OCI-LY7 (cell line): ENCODE measurements at regions not wholly inside any gene's neighbourhood (a gene's known extent, or its start where the extent isn't known, plus 50 kb on each side); places are given as distances from the start of the nearest gene placed in this dataset.

Experiments
- CTCF ChIP-seq: fragments of 200-600 bp; sonication (generic); conservative IDR thresholded peaks from 2 replicates; pipeline ENCODE4 v1.5.1; 2014; ENCODE audit warnings: mild to moderate bottlenecking, antibody characterized with exemption, low read length, moderate library complexity, mixed read lengths
- EZH2phosphoT487 ChIP-seq: fragments of 200-600 bp; sonication (generic); IDR thresholded peaks from 2 replicates; pipeline ENCODE4 v1.6.1; 2018; ENCODE audit warnings: low read depth, borderline replicate concordance, mild to moderate bottlenecking, mixed run types, antibody characterized with exemption, low read length, moderate library complexity, mixed read lengths

GRCh38 chr2:52563151-52563550 lies 1204.5 kb upstream of the CHAC2 start:
- no peak for TF ChIP-seq CTCF
- no peak for TF ChIP-seq EZH2phosphoT487
